Activated T-helper 1 cell treated with Interleukin-2 at 50 U/mL for 16 hours (primary cell): ENCODE measurements at regions not wholly inside any gene's neighbourhood (a gene's known extent, or its start where the extent isn't known, plus 50 kb on each side); places are given as distances from the start of the nearest gene placed in this dataset.

ENCODE experiments used
- DNase-seq: peaks from one replicate; pipeline ENCODE4 v3.0.0-alpha.2; 2020; ENCODE audit warnings: low read depth

DNA sequence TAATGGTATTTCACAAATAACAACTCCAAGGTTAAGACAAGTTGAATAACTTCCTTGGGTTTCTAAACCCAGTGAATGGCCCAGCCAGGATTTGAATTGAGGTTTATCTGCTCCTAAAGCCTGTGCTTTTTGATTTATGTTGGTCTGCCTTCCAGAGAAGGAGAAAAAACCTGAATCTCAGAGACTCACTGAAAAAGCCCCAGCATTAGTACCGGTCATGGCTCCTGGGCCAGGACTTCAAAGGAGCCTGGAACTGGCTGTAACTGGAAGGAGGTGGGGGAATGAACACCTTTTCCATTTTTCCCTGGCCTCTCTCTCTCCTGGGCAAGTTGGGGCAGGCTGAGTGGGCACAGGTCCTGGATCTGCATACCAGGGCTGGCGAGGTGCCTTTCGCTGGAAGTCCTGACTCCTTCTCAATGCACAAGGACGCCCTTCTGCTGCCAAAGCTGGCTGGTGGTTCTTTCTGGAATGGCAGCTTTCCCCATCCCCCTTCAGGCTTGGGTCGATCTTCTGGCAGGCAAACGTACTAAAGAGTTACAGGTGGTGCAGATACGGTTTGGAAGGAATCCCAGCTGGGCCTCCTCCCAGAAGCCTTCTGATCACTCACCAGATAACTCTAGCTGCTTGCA lies 268.2 kb downstream of the PTEN start:
- no peak for DNase-seq

GRCh38 chr10:88136712-88137111 lies 273.3 kb downstream of the PTEN start:
- DNase-seq = no peak

- DNase-seq = no peak
Observed at GRCh38 chr10:88138319-88138848, 275.0 kb downstream of the PTEN start.

DNA sequence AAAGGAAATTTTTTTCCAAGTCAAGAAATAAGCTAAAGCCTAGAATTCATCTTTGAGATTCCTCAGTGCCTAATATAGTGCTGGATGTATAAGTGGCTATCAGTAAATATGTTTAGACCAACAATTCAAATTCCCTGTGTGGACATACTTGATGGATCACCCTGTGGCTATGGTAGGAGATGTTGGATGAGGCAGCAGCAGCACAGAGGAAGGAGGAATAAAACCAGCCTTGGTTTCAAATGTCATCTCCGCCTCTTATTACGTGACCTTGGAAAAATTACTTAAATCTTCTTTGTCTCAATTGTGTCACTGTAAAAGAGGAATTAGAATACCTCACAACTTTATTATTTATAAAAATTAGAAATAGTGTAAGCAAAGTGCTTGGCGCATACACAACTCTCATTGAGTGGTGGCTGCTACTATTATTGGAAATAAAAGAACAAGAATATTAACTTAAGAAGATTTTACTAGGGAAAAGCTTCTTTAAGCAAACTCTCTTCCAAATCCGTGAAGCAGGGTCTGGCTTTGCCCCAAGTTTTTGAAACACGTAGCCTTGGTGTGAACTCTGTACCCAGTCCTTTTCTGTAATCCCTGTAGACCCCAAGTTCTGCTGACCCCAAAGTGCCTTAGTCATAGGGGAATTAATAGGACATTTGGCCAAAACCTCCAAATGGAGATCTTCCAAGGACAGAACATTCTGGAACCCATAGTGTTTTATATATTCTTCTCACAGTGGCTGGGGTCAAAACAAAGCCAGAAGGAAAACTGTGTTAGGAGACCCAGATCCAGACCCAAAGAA lies 283.8 kb downstream of the PTEN start:
- no peak for DNase-seq

GRCh38 chr10:88149906-88150305 lies 286.5 kb downstream of the PTEN start:
- no peak for DNase-seq

GRCh38 chr10:88150339-88150738 lies 286.9 kb downstream of the PTEN start:
- no peak for DNase-seq

DNA sequence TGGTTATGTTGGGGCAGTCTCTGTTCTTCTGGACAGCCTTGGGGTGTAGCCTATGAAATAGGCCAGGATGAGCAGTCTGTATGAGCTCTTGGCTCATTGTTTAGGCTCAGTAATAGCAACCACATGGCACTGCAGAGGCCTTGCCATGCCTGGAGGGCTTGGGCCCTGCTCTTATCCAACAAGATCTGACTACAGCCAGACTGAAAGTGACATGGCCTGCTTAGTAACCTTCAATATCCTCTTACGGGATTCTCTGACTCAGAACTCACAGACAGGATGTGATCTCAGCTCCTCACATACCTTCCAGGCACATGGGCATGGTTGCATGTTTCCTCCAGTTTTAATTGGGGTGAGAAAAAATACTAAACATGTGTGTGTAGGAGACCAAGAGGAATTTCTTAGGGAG lies 289.3 kb downstream of the PTEN start:
- DNase-seq = no peak

DNA sequence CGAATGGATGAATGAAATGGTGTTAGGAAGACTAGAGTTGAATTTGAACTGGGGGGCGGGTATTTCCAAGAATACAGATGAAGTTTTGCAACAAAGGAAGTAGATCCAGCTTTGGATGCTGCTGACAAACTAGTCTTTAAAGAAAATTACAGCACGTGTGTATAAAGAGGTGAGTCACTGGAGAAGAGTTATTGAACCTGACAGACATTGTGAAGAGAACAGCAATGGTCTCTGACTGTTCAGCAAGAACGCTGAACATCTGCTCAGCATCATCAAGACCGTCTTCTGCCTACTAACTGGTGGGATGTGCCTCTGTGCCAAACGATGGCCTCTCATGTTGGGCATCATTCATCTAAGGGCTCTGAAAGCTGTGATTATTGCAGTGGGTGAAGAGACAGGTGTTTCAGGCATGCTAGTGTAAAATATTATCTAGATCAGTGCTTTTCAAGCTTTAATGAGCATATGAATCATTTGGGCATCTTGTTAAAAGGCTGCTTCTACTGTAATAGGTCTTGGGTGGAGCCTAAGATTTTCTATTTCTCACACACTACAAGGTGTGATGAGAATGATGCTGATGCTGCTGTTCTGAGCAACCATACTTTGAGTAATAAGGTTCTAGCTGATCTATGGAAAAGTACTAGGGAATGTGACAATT lies 291.3 kb downstream of the PTEN start:
- no peak for DNase-seq

DNA sequence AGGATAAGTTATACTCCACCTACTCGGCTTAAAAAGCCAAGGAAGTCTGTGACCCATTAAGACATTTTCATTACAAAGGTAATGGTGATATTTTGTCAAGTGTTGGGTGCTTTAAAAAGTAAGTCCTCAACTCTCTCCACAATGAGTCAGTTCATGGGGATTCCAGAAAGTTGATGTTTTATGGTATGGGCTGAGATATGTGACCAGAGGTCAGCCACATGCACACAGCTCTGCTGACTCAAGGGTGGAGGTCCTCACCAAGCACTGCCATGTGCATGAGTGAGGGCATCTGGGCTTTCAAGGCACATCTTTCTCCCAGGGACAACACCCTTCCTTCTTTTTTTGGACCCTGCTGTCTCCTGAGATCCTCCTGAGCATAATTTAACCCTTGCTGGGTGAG lies 292.9 kb downstream of the PTEN start:
- no peak for DNase-seq

GRCh38 chr10:88157981-88158465 lies 294.6 kb downstream of the PTEN start:
- DNase-seq = no peak

- DNase-seq = no peak
Observed at GRCh38 chr10:88158526-88159122, 295.2 kb downstream of the PTEN start.

GRCh38 chr10:88159127-88159829 lies 295.9 kb downstream of the PTEN start:
- DNase-seq = no peak

DNA sequence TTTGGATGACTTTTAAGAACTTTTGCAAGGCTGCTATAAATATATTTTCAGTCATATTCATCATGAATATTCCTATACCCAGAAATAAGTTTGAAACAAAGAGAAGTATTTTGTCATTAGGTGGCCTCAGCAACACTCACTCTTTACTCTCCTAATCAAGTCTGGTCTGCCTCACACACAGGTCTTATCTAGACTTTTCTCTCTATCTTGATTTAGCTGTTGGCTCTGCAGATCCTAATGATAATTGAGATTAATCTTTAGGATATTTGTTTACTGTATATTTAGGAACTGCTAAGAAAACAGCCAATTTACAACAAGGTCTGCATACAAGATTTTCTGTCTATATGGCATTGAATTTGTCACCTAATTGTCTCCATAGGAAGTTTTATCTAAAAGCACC lies 297.6 kb downstream of the PTEN start:
- DNase-seq = no peak

GRCh38 chr10:88161756-88162155 lies 298.3 kb downstream of the PTEN start:
- no peak for DNase-seq

GRCh38 chr10:88162852-88163251 lies 299.4 kb downstream of the PTEN start:
- no peak for DNase-seq

GRCh38 chr10:88163572-88163971 lies 300.1 kb downstream of the PTEN start:
- DNase-seq = no peak

GRCh38 chr10:88164471-88164870 lies 301.0 kb downstream of the PTEN start:
- no peak for DNase-seq

- no peak for DNase-seq
Observed at GRCh38 chr10:88165849-88166271, 302.4 kb downstream of the PTEN start.

DNA sequence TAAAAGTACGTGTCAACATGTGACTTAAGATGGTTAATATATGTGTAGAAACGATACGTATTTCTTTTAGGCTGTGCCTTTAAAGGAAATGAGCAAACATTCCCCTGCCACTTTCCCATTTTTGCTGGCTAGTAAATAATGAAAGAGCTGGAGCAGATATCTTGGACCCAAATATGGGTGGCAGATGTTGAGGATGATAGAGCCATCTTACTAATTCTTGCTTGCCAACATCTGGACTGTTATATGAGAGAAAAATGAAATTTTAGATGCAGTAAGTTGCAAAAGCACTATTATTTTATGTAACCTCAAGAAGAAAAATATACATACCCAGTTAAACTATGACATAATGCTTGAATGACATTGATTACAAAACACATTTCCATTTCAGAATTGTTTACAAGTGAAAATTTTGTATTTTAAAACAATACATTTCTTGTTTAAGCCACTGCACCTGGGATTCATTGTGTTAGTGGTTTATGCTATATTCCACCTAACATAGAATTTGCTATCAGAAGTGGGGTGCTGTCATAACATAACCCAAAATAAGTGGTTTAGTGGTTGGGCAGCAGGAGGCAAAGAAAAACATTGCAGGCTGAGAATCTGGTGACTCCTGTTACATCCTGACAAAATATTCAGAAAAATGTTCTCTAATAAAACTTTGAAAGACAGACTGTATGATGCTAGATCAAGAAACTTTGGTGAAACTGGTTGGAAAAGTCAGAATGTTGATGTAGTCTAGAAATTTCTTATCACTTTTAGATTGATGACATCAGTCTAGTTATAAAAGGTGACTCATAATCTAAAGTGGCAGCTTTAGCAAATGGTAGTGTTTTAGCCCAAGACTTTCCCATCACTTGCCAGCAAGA lies 305.0 kb downstream of the PTEN start:
- DNase-seq = no peak

DNA sequence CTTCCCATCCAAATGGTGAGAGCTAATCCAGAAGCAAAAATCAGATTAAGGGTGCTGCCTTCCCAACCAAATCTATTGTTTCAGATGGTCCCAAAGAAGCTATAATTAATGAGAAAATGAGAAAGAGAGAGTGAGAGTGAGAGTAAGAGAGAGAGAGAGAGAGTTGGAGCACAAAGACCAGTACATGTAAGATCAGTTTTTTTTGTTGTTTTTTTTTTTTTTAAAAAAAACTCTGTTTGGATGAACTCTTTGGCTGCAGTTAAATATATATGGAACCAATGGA lies 305.6 kb downstream of the PTEN start:
- DNase-seq = no peak

DNA sequence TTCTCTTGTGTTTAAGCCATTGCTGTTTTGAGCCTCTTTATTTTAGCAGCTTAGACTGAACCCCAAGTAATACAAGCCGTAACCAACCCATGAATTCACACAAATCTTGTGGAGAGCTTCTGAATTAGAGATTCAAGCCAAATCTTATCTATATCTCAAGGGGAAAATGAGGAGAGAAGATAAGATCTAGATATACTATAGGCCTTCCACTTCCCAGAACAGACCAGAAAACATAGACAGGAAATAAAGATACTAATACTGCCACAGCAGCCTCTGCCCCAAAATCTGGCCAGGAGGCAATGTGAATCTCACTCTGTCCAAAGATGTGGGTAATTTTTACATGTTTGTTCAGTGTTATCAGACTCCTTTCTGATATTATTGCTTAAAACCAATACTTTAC lies 307.2 kb downstream of the PTEN start:
- no peak for DNase-seq
